RWPE2 (cell line): ENCODE measurements at regions not wholly inside any gene's neighbourhood (a gene's known extent, or its start where the extent isn't known, plus 50 kb on each side); places are given as distances from the start of the nearest gene placed in this dataset.

ENCODE experiments used
- ATAC-seq: fragments of 200-7000 bp; cut with Tn5 transposase; 3 replicates; pipeline ENCODE4 v1.9.1; 2021; ENCODE audit warnings: low read depth
- DNase-seq: peaks from one replicate; pipeline ENCODE4 v3.0.0-alpha.2; 2020; ENCODE audit warnings: low spot score
- H3K27ac ChIP-seq: fragments of 450-650 bp; 2 replicates; pipeline ENCODE4 v1.5.1; 2017; ENCODE audit warnings: mild to moderate bottlenecking; ENCODE audit not compliant: poor library complexity, severe bottlenecking
- H3K27me3 ChIP-seq: fragments of 250-450 bp; sonication (Bioruptor Pico); 2 replicates; pipeline ENCODE4 v1.5.1; 2021; ENCODE audit warnings: mild to moderate bottlenecking, moderate library complexity; ENCODE audit not compliant: insufficient read depth, poor library complexity, severe bottlenecking
- H3K36me3 ChIP-seq: fragments of 250-450 bp; sonication (Bioruptor Pico); 2 replicates; pipeline ENCODE4 v1.5.1; 2020; ENCODE audit warnings: low read depth, mild to moderate bottlenecking, moderate library complexity
- H3K4me1 ChIP-seq: fragments of 250-450 bp; sonication (Bioruptor Pico); 2 replicates; pipeline ENCODE4 v1.5.1; 2021; ENCODE audit warnings: mild to moderate bottlenecking, moderate library complexity; ENCODE audit not compliant: insufficient read depth, poor library complexity, severe bottlenecking
- H3K4me3 ChIP-seq: fragments of 250-450 bp; sonication (Bioruptor Pico); 2 replicates; pipeline ENCODE4 v1.5.1; 2021; ENCODE audit warnings: mild to moderate bottlenecking, moderate library complexity; ENCODE audit not compliant: severe bottlenecking
- H3K9me3 ChIP-seq: fragments of 250-450 bp; sonication (Bioruptor Pico); 2 replicates; pipeline ENCODE4 v1.5.1; 2021; ENCODE audit warnings: mild to moderate bottlenecking, moderate library complexity; ENCODE audit not compliant: severe bottlenecking
- CTCF ChIP-seq: fragments of 450-650 bp; IDR thresholded peaks from one replicate; pipeline ENCODE4 v1.5.1; 2017; ENCODE audit warnings: mild to moderate bottlenecking, moderate library complexity; ENCODE audit not compliant: poor library complexity, severe bottlenecking

GRCh38 chr3:34140616-34141015, 342.2 kb downstream of the PDCD6IP start:
- Histone ChIP-seq H3K36me3 (no peaks in the 10 kb centered on the region), H3K27me3 (no peaks in the 10 kb centered on the region), H3K9me3 (no peaks in the 10 kb centered on the region), H3K4me1 (no peaks in the 10 kb centered on the region), H3K4me3 (no peak overlapping the region), H3K27ac (no peak overlapping the region)
- no peak for TF ChIP-seq CTCF
- ATAC-seq (no peak), DNase-seq (no peak)

- ATAC-seq (no peak), DNase-seq (no peak)
- no peak for TF ChIP-seq CTCF
- no peaks in the 10 kb centered on the region for H3K27me3 ChIP-seq
- H3K36me3 ChIP-seq: no peaks in the 10 kb centered on the region
- no peak overlapping the region for H3K4me3 ChIP-seq
- no peak overlapping the region for H3K27ac ChIP-seq
- H3K9me3 ChIP-seq: no peaks in the 10 kb centered on the region
- no peaks in the 10 kb centered on the region for H3K4me1 ChIP-seq
Measured at GRCh38 chr3:34141841-34142337, 343.5 kb downstream of the PDCD6IP start.

GRCh38 chr3:34145796-34146195, 347.4 kb downstream of the PDCD6IP start:
- TF ChIP-seq CTCF: no peak
- no peak overlapping the region for H3K4me3 ChIP-seq
- DNase-seq (no peak), ATAC-seq (no peak)
- no peaks in the 10 kb centered on the region for H3K36me3 ChIP-seq
- no peaks in the 10 kb centered on the region for H3K27me3 ChIP-seq
- no peak overlapping the region for H3K27ac ChIP-seq
- no peaks in the 10 kb centered on the region for H3K9me3 ChIP-seq
- H3K4me1 ChIP-seq: no peaks in the 10 kb centered on the region

- no peak for ATAC-seq
- Histone ChIP-seq H3K4me1 (no peaks in the 10 kb centered on the region), H3K36me3 (no peaks in the 10 kb centered on the region), H3K27ac (no peak overlapping the region), H3K4me3 (no peak overlapping the region), H3K9me3 (no peaks in the 10 kb centered on the region), H3K27me3 (no peaks in the 10 kb centered on the region)
- no peak for TF ChIP-seq CTCF
- DNase-seq: no peak
Measured at GRCh38 chr3:34146596-34146995, 348.2 kb downstream of the PDCD6IP start.

- no peak for ATAC-seq
- no peak for DNase-seq
- TF ChIP-seq CTCF: no peak
- Histone ChIP-seq H3K27ac (no peak overlapping the region), H3K36me3 (no peaks in the 10 kb centered on the region), H3K4me1 (no peaks in the 10 kb centered on the region), H3K4me3 (no peak overlapping the region), H3K27me3 (no peaks in the 10 kb centered on the region), H3K9me3 (no peaks in the 10 kb centered on the region)
Measured at GRCh38 chr3:34150992-34151391, 352.6 kb downstream of the PDCD6IP start.
